H9 (cell line): ENCODE measurements at regions not wholly inside any gene's neighbourhood (a gene's known extent, or its start where the extent isn't known, plus 50 kb on each side); places are given as distances from the start of the nearest gene placed in this dataset.
A peak's percentile ranks its signal among the peaks of the same experiment; 100 is the strongest.

Experiments used
- DNase-seq: peaks from one replicate; pipeline ENCODE4 v3.0.0-alpha.2; 2017
- H2AFZ ChIP-seq: one replicate; pipeline ENCODE4 v1.6.1; 2013; ENCODE audit warnings: mild to moderate bottlenecking, low read length, control low read depth, moderate library complexity
- H2AK5ac ChIP-seq: 2 replicates; pipeline ENCODE4 v1.6.1; 2013; ENCODE audit warnings: low read length, control low read depth, mixed read lengths; ENCODE audit not compliant: insufficient read length
- H2BK120ac ChIP-seq: one replicate; pipeline ENCODE4 v1.6.1; 2013; ENCODE audit warnings: low read depth, mild to moderate bottlenecking, low read length, control low read depth, inconsistent platforms; ENCODE audit not compliant: poor library complexity, severe bottlenecking
- H2BK12ac ChIP-seq: 2 replicates; pipeline ENCODE4 v1.6.1; 2013; ENCODE audit warnings: low read length, control low read depth, mixed read lengths, low read depth; ENCODE audit not compliant: insufficient read length
- H2BK15ac ChIP-seq: 2 replicates; pipeline ENCODE4 v1.6.1; 2013; ENCODE audit warnings: low read depth, low read length, control low read depth
- H2BK20ac ChIP-seq: one replicate; pipeline ENCODE4 v1.6.1; 2013; ENCODE audit warnings: low read depth, mild to moderate bottlenecking, low read length, control low read depth, inconsistent platforms; ENCODE audit not compliant: poor library complexity, severe bottlenecking
- H2BK5ac ChIP-seq: 2 replicates; pipeline ENCODE4 v1.6.1; 2013; ENCODE audit warnings: low read length, control low read depth, mixed read lengths; ENCODE audit not compliant: insufficient read length
- H3K14ac ChIP-seq: 2 replicates; pipeline ENCODE4 v1.6.1; 2013; ENCODE audit warnings: low read length, control low read depth; ENCODE audit not compliant: insufficient read depth
- H3K18ac ChIP-seq: 2 replicates; pipeline ENCODE4 v1.6.1; 2013; ENCODE audit warnings: low read depth, mild to moderate bottlenecking, mixed read lengths, low read length, control low read depth; ENCODE audit not compliant: insufficient read length
- H3K23ac ChIP-seq: 2 replicates; pipeline ENCODE4 v1.6.1; 2013; ENCODE audit warnings: low read length, control low read depth, mixed read lengths, low read depth; ENCODE audit not compliant: insufficient read length
- H3K23me2 ChIP-seq: 2 replicates; pipeline ENCODE4 v1.6.1; 2013; ENCODE audit warnings: low read depth, mild to moderate bottlenecking, mixed read lengths, low read length, control low read depth; ENCODE audit not compliant: insufficient read length, poor library complexity, severe bottlenecking
- H3K27ac ChIP-seq: 2 replicates; pipeline ENCODE4 v1.5.1; 2013; ENCODE audit warnings: low read length, control low read depth, mixed read lengths, low read depth; ENCODE audit not compliant: insufficient read length
- H3K27me3 ChIP-seq: 2 replicates; pipeline ENCODE4 v1.6.1; 2013; ENCODE audit warnings: low read length, control low read depth, inconsistent platforms; ENCODE audit not compliant: insufficient read depth
- H3K4ac ChIP-seq: 2 replicates; pipeline ENCODE4 v1.6.1; 2013; ENCODE audit warnings: low read depth, mild to moderate bottlenecking, control low read depth, inconsistent platforms, low read length, moderate library complexity
- H3K4me1 ChIP-seq: 2 replicates; pipeline ENCODE4 v1.6.1; 2013; ENCODE audit warnings: low read length, control low read depth, inconsistent platforms; ENCODE audit not compliant: insufficient read depth
- H3K4me2 ChIP-seq: 2 replicates; pipeline ENCODE4 v1.6.1; 2013; ENCODE audit warnings: low read length, control low read depth, mixed read lengths; ENCODE audit not compliant: insufficient read length, insufficient read depth
- H3K56ac ChIP-seq: 2 replicates; pipeline ENCODE4 v1.6.1; 2013; ENCODE audit warnings: low read depth, mild to moderate bottlenecking, mixed read lengths, low read length, control low read depth; ENCODE audit not compliant: insufficient read length
- H3K79me1 ChIP-seq: 2 replicates; pipeline ENCODE4 v1.6.1; 2013; ENCODE audit warnings: low read depth, mild to moderate bottlenecking, moderate library complexity, low read length, control low read depth, inconsistent platforms; ENCODE audit not compliant: insufficient read depth, poor library complexity, severe bottlenecking
- H3K79me2 ChIP-seq: 2 replicates; pipeline ENCODE4 v1.6.1; 2013; ENCODE audit warnings: low read length, control low read depth, inconsistent platforms; ENCODE audit not compliant: insufficient read depth
- H3K9ac ChIP-seq: 2 replicates; pipeline ENCODE4 v1.6.1; 2013; ENCODE audit warnings: low read length, control low read depth, mixed read lengths; ENCODE audit not compliant: insufficient read length; ENCODE audit errors: extremely low read depth
- H3K9me3 ChIP-seq: one replicate; pipeline ENCODE4 v1.6.1; 2013; ENCODE audit warnings: low read depth, low read length, inconsistent platforms; ENCODE audit not compliant: control insufficient read depth
- H3T11ph ChIP-seq: one replicate; pipeline ENCODE4 v1.6.1; 2013; ENCODE audit warnings: mild to moderate bottlenecking, low read length, control low read depth, inconsistent platforms
- H4K20me1 ChIP-seq: one replicate; pipeline ENCODE4 v1.6.1; 2013; ENCODE audit not compliant: control insufficient read depth, insufficient read length, insufficient read depth
- H4K5ac ChIP-seq: 2 replicates; pipeline ENCODE4 v1.6.1; 2013; ENCODE audit warnings: low read depth, mild to moderate bottlenecking, mixed read lengths, low read length, control low read depth; ENCODE audit not compliant: insufficient read length
- H4K8ac ChIP-seq: replicated peaks from 2 replicates; pipeline ENCODE4 v1.6.1; 2013; ENCODE audit warnings: low read length, control low read depth, mixed read lengths, low read depth; ENCODE audit not compliant: insufficient read length
- H4K91ac ChIP-seq: 2 replicates; pipeline ENCODE4 v1.6.1; 2013; ENCODE audit warnings: low read depth, mild to moderate bottlenecking, moderate library complexity, mixed read lengths, low read length, control low read depth; ENCODE audit not compliant: insufficient read length
- H3K27ac Mint-ChIP-seq, 3 experiments: 2 replicates in 2 of 3; 3 replicates in 1 of 3; pipeline ENCODE4 v1.8.0; 2020 to 2021; ENCODE audit warnings: mixed read lengths in 3 of 3, mild to moderate bottlenecking in 1 of 3, moderate library complexity in 1 of 3
- H3K27me3 Mint-ChIP-seq: 2 replicates; pipeline ENCODE4 v1.8.0; 2021; ENCODE audit warnings: low read depth, mild to moderate bottlenecking, moderate library complexity, mixed read lengths
- H3K36me3 Mint-ChIP-seq, 3 experiments: 2 replicates in 2 of 3; 3 replicates in 1 of 3; pipeline ENCODE4 v1.8.0; 2020 to 2021; ENCODE audit warnings: low read depth in 3 of 3, mixed read lengths in 3 of 3; ENCODE audit not compliant: insufficient read depth in 1 of 3
- H3K4me1 Mint-ChIP-seq, 2 experiments: 2 replicates each; pipeline ENCODE4 v1.8.0; 2020; ENCODE audit warnings: mixed read lengths in 2 of 2
- H3K4me3 Mint-ChIP-seq, 2 experiments: 2 replicates in 1 of 2; 3 replicates in 1 of 2; pipeline ENCODE4 v1.8.0; 2020 to 2021; ENCODE audit warnings: mild to moderate bottlenecking in 2 of 2, mixed read lengths in 2 of 2, moderate library complexity in 1 of 2
- H3K9me3 Mint-ChIP-seq, 2 experiments: 2 replicates in 1 of 2; 3 replicates in 1 of 2; pipeline ENCODE4 v1.8.0; 2020; ENCODE audit warnings: mild to moderate bottlenecking in 2 of 2, mixed read lengths in 2 of 2, moderate library complexity in 1 of 2
- CTCF ChIP-seq: fragments of 200-600 bp; sonication (generic); conservative IDR thresholded peaks from 3 replicates; pipeline ENCODE4 v1.8.0; 2021; ENCODE audit warnings: antibody characterized with exemption, mild to moderate bottlenecking
- WGBS: extraction: QIAGEN DNeasy Blood & Tissue Kit; methylation state at CpG from one replicate; pipeline ENCODE4 v1.1.7; 2013; ENCODE audit warnings: missing lambda C conversion rate, low lambda C conversion rate, mixed read lengths; ENCODE audit not compliant: insufficient read length; ENCODE audit errors: extremely low coverage; 5-methylcytosine and 5-hydroxymethylcytosine counted together

GRCh38 chr6:28648878-28649375 is 123.2 kb downstream of the GPX5 start:
- Mint-ChIP-seq H3K36me3 (no peaks in the 10 kb centered on the region), H3K4me3 (peak overlapping the region; percentile 94 to 97), H3K27ac (peak overlapping the region in 1 of 3 experiments; percentile 14; a peak in 1 of 7 replicates), H3K27me3 (peaks cover 3% of the 10 kb centered on the region; the same call in 1 of the 2 replicates), H3K4me1 (no peaks in the 10 kb centered on the region; a peak in 1 of 4 replicates), H3K9me3 (no peaks in the 10 kb centered on the region)
- no peak overlapping the region for H4K5ac ChIP-seq
- no peak overlapping the region for H2BK5ac ChIP-seq
- H3K4me2 ChIP-seq: peak overlapping the region; percentile 63
- no peak overlapping the region for H2AK5ac ChIP-seq
- no peak overlapping the region for H2BK15ac ChIP-seq
- H2BK12ac ChIP-seq: no peak overlapping the region
- H3K9me3 ChIP-seq: no peaks in the 10 kb centered on the region
- H3K79me2 ChIP-seq: no peaks in the 10 kb centered on the region
- no peaks in the 10 kb centered on the region for H3K4me1 ChIP-seq
- H3K56ac ChIP-seq: no peak overlapping the region
- peak overlapping the region; percentile 78 for H2AFZ ChIP-seq
- no peak overlapping the region for H3T11ph ChIP-seq
- no peak for DNase-seq
- no peak overlapping the region for H3K23ac ChIP-seq
- no peak overlapping the region for H2BK20ac ChIP-seq
- no peak overlapping the region for H4K8ac ChIP-seq
- no peak for TF ChIP-seq CTCF
- H2BK120ac ChIP-seq: no peak overlapping the region
- H3K23me2 ChIP-seq: peaks cover 3% of the 10 kb centered on the region
- H3K18ac ChIP-seq: no peak overlapping the region
- no peaks in the 10 kb centered on the region for H3K79me1 ChIP-seq
- no peak overlapping the region for H4K91ac ChIP-seq
- no CpG with 5 or more reads among the region's 10 CpGs for whole genome bisulfite sequencing
- H4K20me1 ChIP-seq: no peaks in the 10 kb centered on the region
- H3K9ac ChIP-seq: no peak overlapping the region
- H3K27ac ChIP-seq: no peak overlapping the region
- no peaks in the 10 kb centered on the region for H3K27me3 ChIP-seq
- no peak overlapping the region for H3K4ac ChIP-seq
- no peak overlapping the region for H3K14ac ChIP-seq
